GM12872 (cell line): ENCODE measurements at regions not wholly inside any gene's neighbourhood (a gene's known extent, or its start where the extent isn't known, plus 50 kb on each side); places are given as distances from the start of the nearest gene placed in this dataset.

Source experiments
- TF ChIP-seq, protein P1 (sequence below): IDR thresholded peaks from 3 replicates; pipeline ENCODE4 v1.5.1; 2011; ENCODE audit warnings: low read depth, mild to moderate bottlenecking, low read length, moderate library complexity; ENCODE audit not compliant: insufficient read depth

DNA sequence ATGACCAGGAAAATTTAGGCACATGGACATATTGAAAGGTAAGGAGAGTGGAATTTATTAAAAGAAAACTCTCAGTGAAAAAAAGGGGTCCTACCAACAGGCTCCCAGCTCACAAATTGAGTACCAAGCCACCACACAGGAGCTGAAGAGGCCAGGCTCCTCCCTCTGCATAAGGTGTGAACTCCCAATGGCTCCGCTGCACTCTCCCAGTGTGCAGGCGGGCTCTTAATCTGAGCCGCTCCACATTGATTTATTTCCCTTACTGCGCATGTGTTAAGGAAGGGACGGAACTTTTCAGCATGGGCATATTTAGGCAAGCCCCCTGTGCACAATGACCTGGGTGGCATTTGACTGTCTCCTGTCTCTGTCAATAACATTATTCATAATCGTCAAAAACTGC is 68.6 kb upstream of the PLEKHG7 start:
- TF ChIP-seq, protein P1, sequence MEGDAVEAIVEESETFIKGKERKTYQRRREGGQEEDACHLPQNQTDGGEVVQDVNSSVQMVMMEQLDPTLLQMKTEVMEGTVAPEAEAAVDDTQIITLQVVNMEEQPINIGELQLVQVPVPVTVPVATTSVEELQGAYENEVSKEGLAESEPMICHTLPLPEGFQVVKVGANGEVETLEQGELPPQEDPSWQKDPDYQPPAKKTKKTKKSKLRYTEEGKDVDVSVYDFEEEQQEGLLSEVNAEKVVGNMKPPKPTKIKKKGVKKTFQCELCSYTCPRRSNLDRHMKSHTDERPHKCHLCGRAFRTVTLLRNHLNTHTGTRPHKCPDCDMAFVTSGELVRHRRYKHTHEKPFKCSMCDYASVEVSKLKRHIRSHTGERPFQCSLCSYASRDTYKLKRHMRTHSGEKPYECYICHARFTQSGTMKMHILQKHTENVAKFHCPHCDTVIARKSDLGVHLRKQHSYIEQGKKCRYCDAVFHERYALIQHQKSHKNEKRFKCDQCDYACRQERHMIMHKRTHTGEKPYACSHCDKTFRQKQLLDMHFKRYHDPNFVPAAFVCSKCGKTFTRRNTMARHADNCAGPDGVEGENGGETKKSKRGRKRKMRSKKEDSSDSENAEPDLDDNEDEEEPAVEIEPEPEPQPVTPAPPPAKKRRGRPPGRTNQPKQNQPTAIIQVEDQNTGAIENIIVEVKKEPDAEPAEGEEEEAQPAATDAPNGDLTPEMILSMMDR = no peak

DNA sequence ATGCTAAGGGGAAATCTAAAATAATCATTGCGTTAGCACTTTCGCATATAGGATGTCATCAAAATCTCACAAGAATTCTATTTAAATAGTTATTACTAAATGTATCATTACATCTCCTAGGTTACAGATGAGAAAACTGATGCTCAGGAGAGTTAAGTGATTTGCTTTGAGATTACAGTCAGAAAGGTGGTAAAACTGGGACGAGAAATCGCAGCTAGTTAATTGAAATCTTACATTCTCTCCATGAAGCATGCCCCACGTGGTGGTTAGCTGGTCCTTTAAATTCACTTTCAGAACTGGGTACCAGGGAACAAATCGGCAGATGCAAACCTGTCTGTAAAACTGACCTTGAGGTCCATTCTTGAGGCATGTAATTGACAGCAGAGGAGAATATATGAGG is 71.8 kb upstream of the PLEKHG7 start:
- TF ChIP-seq, protein P1 = no peak

DNA sequence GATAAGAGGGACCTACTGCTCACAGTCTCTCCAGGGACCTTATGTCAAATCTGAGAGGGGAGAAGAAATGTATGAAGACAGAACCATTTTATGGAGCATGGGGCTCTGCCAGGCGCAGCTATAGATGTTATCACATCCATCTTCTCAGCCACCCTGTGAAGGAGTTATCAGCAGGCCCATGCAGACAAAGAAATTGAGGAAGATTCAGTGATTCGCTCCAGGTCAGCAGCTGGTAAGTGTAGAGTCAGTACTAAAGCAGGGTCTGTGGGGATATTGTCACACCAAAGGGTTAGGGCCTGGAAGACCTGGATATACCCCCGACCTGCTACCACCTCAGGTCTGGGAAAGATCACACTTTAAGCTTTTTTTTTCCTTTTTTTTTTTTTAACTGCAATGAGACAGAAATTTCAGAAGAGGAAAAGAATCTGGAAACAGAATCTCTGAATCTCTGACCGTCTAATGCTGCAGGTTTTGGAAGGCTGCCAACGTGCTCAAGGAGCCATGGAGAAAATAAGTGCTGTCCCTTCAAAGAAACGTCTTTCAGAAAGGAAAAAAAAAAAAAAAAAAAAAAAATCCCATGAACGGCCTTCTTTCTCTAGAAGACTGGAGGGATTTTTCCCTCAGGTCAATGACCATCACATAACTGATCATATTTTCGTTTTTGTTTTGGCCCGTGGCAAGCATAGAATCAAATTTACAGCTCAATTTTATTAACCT is 73.3 kb upstream of the PLEKHG7 start:
- TF ChIP-seq, protein P1 = no peak

DNA sequence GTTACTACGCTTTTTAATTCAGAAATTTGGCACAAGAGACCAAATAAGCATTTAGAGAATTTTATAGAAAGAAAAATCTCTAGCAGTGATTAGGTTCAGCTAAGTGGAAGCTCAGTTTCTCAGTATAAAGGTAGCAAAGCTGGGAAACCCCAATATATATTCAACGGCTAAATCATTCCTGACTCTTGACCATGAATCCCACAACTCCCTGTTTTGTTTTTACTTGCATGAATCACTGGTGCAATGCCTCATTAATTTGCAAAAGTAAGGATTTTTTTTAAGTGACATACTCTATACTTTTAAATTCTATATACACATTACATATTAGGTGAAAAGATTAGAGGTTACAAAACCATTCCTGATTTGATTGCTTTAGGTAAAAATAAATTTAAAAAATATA is 74.3 kb upstream of the PLEKHG7 start:
- TF ChIP-seq, protein P1 = no peak

DNA sequence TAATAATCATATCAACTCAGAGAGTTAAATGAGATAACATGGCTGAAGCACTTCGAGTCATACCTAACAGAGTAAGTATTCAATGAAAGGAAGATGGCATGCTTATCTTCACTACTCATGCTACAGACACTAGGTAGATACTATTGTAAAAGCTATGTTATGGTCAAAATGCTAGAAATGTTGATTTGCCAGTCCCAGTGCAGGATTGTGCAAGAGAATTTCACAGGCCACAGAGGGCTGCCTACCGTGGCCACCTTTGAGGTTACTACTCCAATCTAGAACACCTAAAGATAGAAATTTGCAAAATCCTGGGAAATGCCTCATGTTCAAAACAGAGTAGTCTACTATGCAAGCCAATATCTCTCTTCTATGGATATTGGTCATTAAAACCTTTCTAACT is 75.3 kb upstream of the PLEKHG7 start:
- TF ChIP-seq, protein P1 = no peak

DNA sequence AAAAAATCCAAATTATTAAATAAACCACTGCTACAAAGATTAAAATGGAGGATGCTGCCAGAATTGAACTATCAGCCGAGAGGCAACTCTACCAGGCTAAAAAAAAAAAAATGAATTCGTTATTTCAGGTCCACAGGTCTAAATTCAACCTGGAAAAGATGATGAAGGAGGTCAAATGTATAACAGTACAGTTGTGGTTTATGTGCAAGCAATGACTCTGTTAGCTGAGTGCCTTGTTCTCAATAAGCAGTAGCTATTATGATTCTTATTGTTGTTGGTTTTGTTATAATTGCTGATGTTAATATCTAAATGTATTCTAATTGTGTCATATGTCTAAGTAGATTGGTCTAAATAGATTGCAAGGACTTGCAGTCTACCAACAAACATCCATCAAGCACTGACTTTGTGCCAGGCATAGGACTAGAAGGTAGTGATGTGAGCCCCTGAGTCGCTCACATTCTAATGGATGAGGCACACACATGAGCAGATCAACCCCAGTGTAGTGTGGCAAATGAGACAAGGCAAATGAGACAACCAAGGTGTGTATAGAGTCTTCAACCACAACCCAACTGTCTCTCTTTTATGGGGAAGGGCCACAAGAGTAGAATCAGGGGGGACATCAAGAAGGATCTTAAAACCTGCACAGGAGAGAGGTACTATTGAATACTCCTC is 77.0 kb upstream of the PLEKHG7 start:
- TF ChIP-seq, protein P1 = no peak

DNA sequence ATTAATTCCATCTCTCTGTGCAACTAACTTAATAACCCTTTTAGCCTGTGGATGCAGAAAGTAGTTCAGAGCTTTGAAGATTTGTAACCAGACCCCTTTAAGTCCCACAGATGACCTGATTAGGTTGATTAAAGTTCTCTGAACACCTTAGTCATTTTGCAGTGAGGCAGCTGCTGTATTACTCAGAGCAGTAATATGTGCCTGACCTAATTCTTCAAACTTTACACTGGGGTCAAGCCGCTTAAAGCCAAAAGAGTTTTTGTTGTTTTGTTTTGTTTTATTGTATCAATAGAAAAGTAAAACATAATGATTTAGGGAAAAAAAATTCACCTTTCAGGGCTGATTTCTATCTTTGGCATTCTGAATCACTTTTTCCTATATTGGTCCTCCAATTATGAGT is 78.6 kb upstream of the PLEKHG7 start:
- TF ChIP-seq, protein P1 = no peak
